HUES6 (cell line): ENCODE measurements at regions not wholly inside any gene's neighbourhood (a gene's known extent, or its start where the extent isn't known, plus 50 kb on each side); places are given as distances from the start of the nearest gene placed in this dataset.
"Not testable (repeated sequence)": the region's sequence is repeated elsewhere in the genome, so short reads cannot be mapped to it uniquely, and the experiment has no call there.

Source experiments
- H3K27ac ChIP-seq: 2 replicates; pipeline ENCODE4 v1.7.0; 2013; ENCODE audit warnings: low read depth, mild to moderate bottlenecking, low read length, inconsistent platforms
- H3K27me3 ChIP-seq: 2 replicates; pipeline ENCODE4 v1.6.1; 2013; ENCODE audit warnings: low read length; ENCODE audit not compliant: control insufficient read depth, insufficient read depth
- H3K36me3 ChIP-seq: 2 replicates; pipeline ENCODE4 v1.6.1; 2013; ENCODE audit warnings: low read length; ENCODE audit not compliant: control insufficient read depth, insufficient read depth
- H3K4me1 ChIP-seq: 2 replicates; pipeline ENCODE4 v1.6.1; 2013; ENCODE audit warnings: low read length; ENCODE audit not compliant: control insufficient read depth, insufficient read depth
- H3K4me3 ChIP-seq: 2 replicates; pipeline ENCODE4 v1.5.1; 2013; ENCODE audit warnings: low read depth, low read length
- H3K9ac ChIP-seq: one replicate; pipeline ENCODE4 v1.6.1; 2013; ENCODE audit warnings: mild to moderate bottlenecking, low read length
- H3K9me3 ChIP-seq: 2 replicates; pipeline ENCODE4 v1.6.1; 2013; ENCODE audit warnings: low read depth, low read length; ENCODE audit not compliant: control insufficient read depth, insufficient read depth

DNA sequence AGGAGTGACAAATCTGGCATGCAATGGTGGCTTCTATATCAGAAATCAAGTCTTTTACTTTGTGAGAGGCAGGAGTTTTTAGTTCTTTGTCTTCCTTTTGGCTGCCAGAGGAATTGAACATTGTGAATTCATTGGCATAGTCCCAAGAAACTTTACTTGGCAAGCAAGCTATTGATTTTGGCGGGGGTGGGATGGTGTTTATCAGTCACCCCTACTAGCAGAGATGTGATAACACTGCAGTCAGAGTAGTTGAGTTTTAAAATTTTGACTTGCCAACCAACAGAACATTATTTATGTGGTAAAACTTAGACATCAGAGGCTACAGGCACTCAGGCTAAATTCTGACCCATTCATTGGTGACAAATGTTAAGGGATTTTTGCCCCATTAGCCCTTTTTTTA, 129.2 kb downstream of the FAM72B start:
- H3K27ac ChIP-seq = not testable (repeated sequence)

DNA sequence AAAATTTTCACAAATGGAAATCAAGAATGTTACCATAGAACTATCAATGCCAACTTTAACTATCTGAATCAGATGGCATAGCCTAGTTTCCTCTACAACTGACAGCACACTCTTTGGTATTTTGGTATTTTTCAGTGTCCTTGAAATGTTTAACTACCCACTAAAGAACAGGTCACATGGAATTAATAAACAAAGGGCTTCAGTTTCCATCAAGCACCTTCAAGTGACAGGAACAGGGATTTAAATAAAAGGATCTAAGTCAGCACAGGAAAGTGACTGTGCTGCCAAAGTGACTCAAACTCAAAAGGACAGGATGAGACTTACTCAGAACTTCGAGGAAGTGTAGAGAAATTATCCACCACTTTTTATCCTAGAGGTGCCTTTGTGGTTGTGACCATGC, 117.2 kb downstream of the FAM72B start:
- not testable (repeated sequence) for H3K36me3 ChIP-seq

More for the DNA sequence above, 129.2 kb downstream of the FAM72B start:
- not testable (repeated sequence) for H3K4me3 ChIP-seq, H3K4me1 ChIP-seq, H3K9ac ChIP-seq, H3K36me3 ChIP-seq, H3K9me3 ChIP-seq
- peaks cover 13% of the 10 kb centered on the region for H3K27me3 ChIP-seq

DNA sequence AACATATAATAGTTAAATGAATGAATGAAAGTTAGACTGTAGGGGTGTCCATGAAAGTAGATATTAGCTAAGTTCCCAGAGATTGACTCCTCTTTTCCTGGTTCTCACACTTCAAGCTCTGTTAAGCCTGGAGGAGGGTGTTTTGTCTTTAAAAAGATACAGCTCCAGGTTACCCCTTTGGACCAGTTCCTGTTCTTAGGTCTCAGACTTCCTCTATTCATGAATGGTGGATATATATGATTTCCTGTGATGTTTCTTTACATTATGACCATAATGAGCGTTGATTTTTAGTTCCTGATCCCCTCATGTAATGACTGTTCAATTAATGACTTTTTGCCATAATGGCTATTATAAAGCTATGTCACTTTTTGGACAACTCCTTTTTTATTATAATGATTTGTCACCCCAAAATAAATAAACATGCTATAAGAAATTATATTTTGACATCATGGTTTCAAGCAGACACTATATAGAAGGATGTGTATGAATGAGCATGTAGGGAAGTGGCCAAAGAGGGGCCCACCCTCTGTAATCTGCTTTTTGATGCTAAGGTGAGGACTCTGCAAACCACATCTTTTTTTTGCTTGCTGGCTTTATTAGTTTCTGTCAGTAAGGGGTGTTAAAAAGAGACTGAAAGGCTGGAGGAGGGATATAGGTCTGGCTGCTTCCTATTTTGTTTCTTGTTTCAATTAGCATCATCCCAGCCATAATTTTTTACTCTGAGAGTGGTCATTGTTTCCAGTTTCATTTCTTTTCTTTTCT, 115.2 kb downstream of the FAM72B start:
- not testable (repeated sequence) for H3K9me3 ChIP-seq, H3K27ac ChIP-seq, H3K4me3 ChIP-seq, H3K27me3 ChIP-seq, H3K4me1 ChIP-seq, H3K36me3 ChIP-seq, H3K9ac ChIP-seq

More for the DNA sequence above, 117.2 kb downstream of the FAM72B start:
- not testable (repeated sequence) for H3K27me3 ChIP-seq, H3K4me1 ChIP-seq, H3K9ac ChIP-seq, H3K9me3 ChIP-seq, H3K4me3 ChIP-seq, H3K27ac ChIP-seq

GRCh38 chr1:121073852-121074251, 110.3 kb downstream of the FAM72B start:
- H3K9ac ChIP-seq, H3K4me3 ChIP-seq, H3K27ac ChIP-seq, H3K27me3 ChIP-seq, H3K9me3 ChIP-seq, H3K36me3 ChIP-seq, H3K4me1 ChIP-seq: not testable (repeated sequence)

DNA sequence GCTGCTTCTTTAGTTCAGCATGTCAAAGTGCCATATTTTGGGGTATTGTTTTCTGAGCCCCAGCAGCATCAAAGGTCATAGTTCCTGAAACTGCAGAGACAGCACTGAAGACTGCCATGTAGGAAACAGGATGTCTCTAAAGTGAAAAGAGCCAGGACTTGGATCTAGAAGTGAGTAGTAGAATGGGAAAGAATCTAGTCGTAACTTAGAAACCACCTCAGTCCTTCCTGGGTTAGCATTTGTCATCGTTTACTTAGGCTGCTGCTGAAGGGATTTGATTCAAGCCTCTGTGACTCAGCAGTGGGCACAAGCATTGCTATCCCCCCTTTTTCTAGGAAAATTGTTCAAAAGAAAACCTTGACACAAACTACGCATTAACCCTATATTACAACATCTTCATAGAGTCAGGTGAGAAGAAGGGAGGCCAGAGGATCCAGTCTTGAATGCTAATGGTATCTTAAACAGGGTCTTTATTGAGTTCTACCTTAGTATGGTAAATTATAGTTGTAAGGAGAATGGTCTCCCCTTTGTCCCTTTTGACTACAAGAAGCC, 108.8 kb downstream of the FAM72B start:
- not testable (repeated sequence) for H3K9me3 ChIP-seq, H3K4me3 ChIP-seq, H3K9ac ChIP-seq, H3K27me3 ChIP-seq, H3K36me3 ChIP-seq, H3K4me1 ChIP-seq, H3K27ac ChIP-seq

GRCh38 chr1:121076674-121077073, 107.5 kb downstream of the FAM72B start:
- H3K9ac ChIP-seq, H3K9me3 ChIP-seq, H3K4me3 ChIP-seq, H3K27ac ChIP-seq, H3K4me1 ChIP-seq, H3K36me3 ChIP-seq, H3K27me3 ChIP-seq: not testable (repeated sequence)

GRCh38 chr1:121079655-121080054, 104.5 kb downstream of the FAM72B start:
- H3K36me3 ChIP-seq, H3K9me3 ChIP-seq, H3K4me1 ChIP-seq, H3K4me3 ChIP-seq, H3K9ac ChIP-seq, H3K27ac ChIP-seq, H3K27me3 ChIP-seq: not testable (repeated sequence)

DNA sequence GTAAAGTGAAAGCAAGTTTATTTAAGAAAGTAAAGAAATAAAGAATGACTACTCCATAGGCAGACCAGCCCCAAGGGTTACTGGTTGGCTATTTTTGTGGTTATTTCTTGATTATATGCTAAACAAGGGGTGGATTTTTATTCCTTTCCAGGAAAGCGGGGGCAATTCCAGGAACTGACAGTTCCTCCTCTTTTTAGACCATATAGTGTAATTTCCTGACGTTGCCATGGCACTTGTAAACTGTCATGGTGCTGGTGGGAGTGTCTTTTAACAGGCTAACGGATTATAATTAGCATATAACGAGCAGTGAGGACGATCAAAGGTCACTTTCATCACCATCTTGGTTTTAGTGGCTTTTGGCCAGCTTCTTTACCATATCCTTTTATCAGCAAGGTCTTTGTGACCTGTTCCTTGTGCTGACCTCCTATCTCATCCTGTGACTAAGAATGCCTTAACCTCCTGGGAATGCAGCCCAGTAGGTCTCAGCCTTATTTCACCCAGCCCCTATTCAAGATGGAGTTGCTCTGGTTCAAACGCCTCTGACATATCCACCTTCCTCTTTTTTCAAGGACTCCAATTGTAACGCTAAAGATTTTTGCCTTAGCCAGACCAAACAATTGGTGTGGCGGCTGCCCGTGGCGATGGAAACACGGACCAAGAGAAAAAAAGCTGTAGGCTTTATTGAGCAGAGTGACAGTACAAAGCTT, 103.8 kb downstream of the FAM72B start:
- not testable (repeated sequence) for H3K27ac ChIP-seq, H3K27me3 ChIP-seq, H3K4me1 ChIP-seq, H3K9me3 ChIP-seq, H3K4me3 ChIP-seq, H3K9ac ChIP-seq, H3K36me3 ChIP-seq

DNA sequence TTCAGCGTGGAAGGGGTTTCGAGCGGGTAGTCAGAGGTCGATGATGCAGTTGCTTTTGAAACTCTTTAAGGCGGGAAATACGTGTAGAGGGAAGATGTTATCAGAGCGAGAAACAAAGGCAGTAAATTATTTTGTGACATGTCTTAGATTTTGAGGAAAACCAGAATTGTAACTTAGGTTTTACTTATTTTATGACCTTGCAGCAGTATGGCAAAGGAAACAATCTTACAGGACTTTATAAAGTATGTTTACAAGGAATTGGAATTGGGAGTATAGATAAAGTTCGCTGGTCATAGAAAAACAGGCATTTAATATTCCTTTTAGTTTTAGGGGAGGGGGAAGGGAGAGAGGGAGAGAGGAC, 103.3 kb downstream of the FAM72B start:
- H3K36me3 ChIP-seq, H3K4me1 ChIP-seq, H3K9me3 ChIP-seq, H3K9ac ChIP-seq, H3K27ac ChIP-seq, H3K27me3 ChIP-seq, H3K4me3 ChIP-seq: not testable (repeated sequence)

DNA sequence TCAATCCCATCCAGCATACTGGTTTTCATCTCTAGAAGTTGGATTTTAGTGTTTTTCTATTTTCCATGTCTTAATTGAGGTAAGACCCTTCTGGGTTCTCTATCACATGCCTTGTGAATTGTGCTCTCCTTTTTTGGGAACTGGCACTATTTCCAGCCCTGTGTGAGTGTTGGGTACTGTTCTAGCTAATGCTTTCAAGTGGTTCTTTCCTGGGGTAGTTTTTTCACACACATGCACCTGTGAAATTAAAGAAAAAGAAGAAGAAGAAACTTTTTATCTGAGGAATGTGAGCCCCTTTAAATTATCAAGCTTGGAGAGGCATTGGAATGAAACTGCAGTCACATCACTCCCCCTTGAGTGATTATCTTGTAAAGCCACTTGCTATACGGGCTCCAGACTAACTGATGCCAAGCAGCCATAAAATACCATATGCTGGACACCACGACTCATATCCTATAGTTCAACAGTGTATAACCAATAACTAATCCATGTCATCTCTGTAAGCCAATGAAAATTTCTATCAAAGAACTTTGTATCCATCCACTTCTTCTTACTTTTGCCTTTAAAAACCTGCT, 102.4 kb downstream of the FAM72B start:
- not testable (repeated sequence) for H3K4me1 ChIP-seq

GRCh38 chr1:121082995-121083394, 101.1 kb downstream of the FAM72B start:
- not testable (repeated sequence) for H3K27ac ChIP-seq, H3K4me3 ChIP-seq, H3K27me3 ChIP-seq, H3K9ac ChIP-seq, H3K4me1 ChIP-seq, H3K9me3 ChIP-seq, H3K36me3 ChIP-seq

More for the DNA sequence above, 102.4 kb downstream of the FAM72B start:
- H3K9ac ChIP-seq, H3K27ac ChIP-seq, H3K27me3 ChIP-seq, H3K4me3 ChIP-seq, H3K9me3 ChIP-seq, H3K36me3 ChIP-seq: not testable (repeated sequence)
